GM10248 (cell line): ENCODE measurements at regions not wholly inside any gene's neighbourhood (a gene's known extent, or its start where the extent isn't known, plus 50 kb on each side); places are given as distances from the start of the nearest gene placed in this dataset.

Source experiments
- CTCF ChIA-PET: fragments of 300-600 bp; sonication (Branson Sonifier 250); formaldehyde crosslinking; extraction: SDS; loops from one replicate; lab custom pipeline; 2021; ENCODE audit warnings: antibody characterized with exemption; lab: Yijun Ruan, JAX
- POLR2A ChIA-PET: fragments of 350-650 bp; sonication (Branson Sonifier 250); formaldehyde crosslinking; extraction: SDS; loops from one replicate; lab custom pipeline; 2020; ENCODE audit warnings: antibody characterized with exemption; lab: Yijun Ruan, JAX
- DNase-seq: peaks from one replicate; pipeline ENCODE4 v3.0.0; 2012; ENCODE audit errors: extremely low spot score
- CTCF ChIP-seq: IDR thresholded peaks from 2 replicates; pipeline ENCODE4 v1.5.1; 2012; ENCODE audit warnings: mild to moderate bottlenecking, low read depth; ENCODE audit errors: extremely low read depth, missing control alignments, control extremely low read depth

- DNase-seq = no peak
- CTCF ChIA-PET = no interaction called here
- POLR2A ChIA-PET = no interaction called here
- no peak for TF ChIP-seq CTCF
These were observed 169.9 kb downstream of the DCK start for GRCh38 chr4:71163317-71163716.

GRCh38 chr4:71167083-71167482, 171.7 kb upstream of the SLC4A4 start:
- TF ChIP-seq CTCF = no peak
- ChIA-PET POLR2A (no interaction called here), CTCF (interaction anchor here (1.1 to 2.0 kb wide), 3 partner anchors 17 to 21 kb away, joined by 3 to 4 read pairs (median 3); no protein-coding TSS in a partner anchor)
- DNase-seq = no peak

- CTCF ChIA-PET = interaction anchor here (1.0 kb wide), 1 partner anchor 12 kb away, joined by 3 read pairs; no protein-coding TSS in a partner anchor
- TF ChIP-seq CTCF = no peak
- DNase-seq = no peak
- POLR2A ChIA-PET = no interaction called here
These were observed 167.2 kb upstream of the SLC4A4 start for GRCh38 chr4:71171592-71171991.

- DNase-seq = no peak
- ChIA-PET POLR2A (no interaction called here), CTCF (interaction anchor here (3.5 kb wide), 1 partner anchor 530 kb away, joined by 15 read pairs; no protein-coding TSS in a partner anchor)
- no peak for TF ChIP-seq CTCF
These were observed 157.5 kb upstream of the SLC4A4 start for GRCh38 chr4:71181332-71181731.

- POLR2A ChIA-PET = no interaction called here
- peak; percentile 81 for TF ChIP-seq CTCF
- CTCF ChIA-PET = interaction anchor here (0.6 to 3.5 kb wide), 18 partner anchors 9 to 1128 kb away, joined by 3 to 15 read pairs (median 4); no protein-coding TSS in a partner anchor
- DNase-seq = peak; percentile 64
These were observed 154.5 kb upstream of the SLC4A4 start for GRCh38 chr4:71184195-71184781.

GRCh38 chr4:71185037-71185436, 153.8 kb upstream of the SLC4A4 start:
- no peak for TF ChIP-seq CTCF
- no peak for DNase-seq
- ChIA-PET CTCF (interaction anchor here (0.7 to 2.8 kb wide), 14 partner anchors 9 to 121 kb away, joined by 3 to 12 read pairs (median 4); no protein-coding TSS in a partner anchor), POLR2A (no interaction called here)
